OCI-LY1 (cell line): ENCODE measurements at regions not wholly inside any gene's neighbourhood (a gene's known extent, or its start where the extent isn't known, plus 50 kb on each side); places are given as distances from the start of the nearest gene placed in this dataset.
"Not testable (repeated sequence)": the region's sequence is repeated elsewhere in the genome, so short reads cannot be mapped to it uniquely, and the experiment has no call there.

ENCODE experiments used
- CTCF ChIP-seq: fragments of 200-600 bp; sonication (generic), shearing (Covaris generic); IDR thresholded peaks from 2 replicates; pipeline ENCODE4 v1.5.1; 2017; ENCODE audit warnings: mild to moderate bottlenecking, antibody characterized with exemption, low read length, moderate library complexity, mixed read lengths
- EZH2 ChIP-seq: fragments of 200-600 bp; sonication (generic), shearing (Covaris generic); IDR thresholded peaks from 2 replicates; pipeline ENCODE4 v1.8.0; 2017; ENCODE audit warnings: borderline replicate concordance, mixed run types, mild to moderate bottlenecking, antibody characterized with exemption, low read length, moderate library complexity, mixed read lengths

GRCh38 chr13:55660264-55660663 lies 1480.5 kb upstream of the PRR20A start:
- TF ChIP-seq CTCF, EZH2: not testable (repeated sequence)
